ENCODE measurements at regions not wholly inside any gene's neighbourhood (a gene's known extent, or its start where the extent isn't known, plus 50 kb on each side); places are given as distances from the start of the nearest gene placed in this dataset.

DNA sequence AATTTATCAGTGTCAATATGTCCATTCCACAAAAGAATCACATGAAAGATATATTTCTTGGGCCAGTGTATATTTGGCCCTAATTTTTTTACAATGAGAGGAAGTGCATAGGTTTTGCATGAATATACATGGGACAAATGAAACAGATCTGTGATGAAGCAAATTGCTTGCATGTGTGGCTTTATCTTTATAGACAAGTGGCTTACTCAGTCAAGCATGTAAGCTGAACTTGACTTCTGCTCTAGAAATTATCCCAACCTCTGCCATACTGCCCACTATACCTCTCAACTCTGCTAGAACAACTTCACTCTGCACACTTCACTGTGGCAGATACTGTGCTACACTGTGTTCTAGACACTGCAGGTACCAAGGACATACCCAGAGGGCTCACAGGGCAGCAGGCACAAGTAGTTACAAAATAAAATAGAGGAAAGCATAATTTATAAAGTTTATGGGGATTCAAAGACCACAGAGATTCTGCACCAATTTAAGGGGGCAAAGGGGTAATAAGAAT, 349.2 kb upstream of the HSF2 start:
- no peak for DNase-seq (ENCODE audit: low read depth)
- Histone ChIP-seq H3K36me3 (ENCODE audit: control insufficient read depth, insufficient read depth, low read length) (no peaks in the 10 kb centered on the region), H3K4me3 (ENCODE audit: low read depth, low read length) (no peak overlapping the region), H3K27me3 (ENCODE audit: control insufficient read depth, insufficient read depth, low read length) (no peaks in the 10 kb centered on the region)
- TF ChIP-seq, protein P1, sequence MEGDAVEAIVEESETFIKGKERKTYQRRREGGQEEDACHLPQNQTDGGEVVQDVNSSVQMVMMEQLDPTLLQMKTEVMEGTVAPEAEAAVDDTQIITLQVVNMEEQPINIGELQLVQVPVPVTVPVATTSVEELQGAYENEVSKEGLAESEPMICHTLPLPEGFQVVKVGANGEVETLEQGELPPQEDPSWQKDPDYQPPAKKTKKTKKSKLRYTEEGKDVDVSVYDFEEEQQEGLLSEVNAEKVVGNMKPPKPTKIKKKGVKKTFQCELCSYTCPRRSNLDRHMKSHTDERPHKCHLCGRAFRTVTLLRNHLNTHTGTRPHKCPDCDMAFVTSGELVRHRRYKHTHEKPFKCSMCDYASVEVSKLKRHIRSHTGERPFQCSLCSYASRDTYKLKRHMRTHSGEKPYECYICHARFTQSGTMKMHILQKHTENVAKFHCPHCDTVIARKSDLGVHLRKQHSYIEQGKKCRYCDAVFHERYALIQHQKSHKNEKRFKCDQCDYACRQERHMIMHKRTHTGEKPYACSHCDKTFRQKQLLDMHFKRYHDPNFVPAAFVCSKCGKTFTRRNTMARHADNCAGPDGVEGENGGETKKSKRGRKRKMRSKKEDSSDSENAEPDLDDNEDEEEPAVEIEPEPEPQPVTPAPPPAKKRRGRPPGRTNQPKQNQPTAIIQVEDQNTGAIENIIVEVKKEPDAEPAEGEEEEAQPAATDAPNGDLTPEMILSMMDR (IDR thresholded peaks at IDR 0.05; ENCODE audit: insufficient read depth, low read length, poor library complexity, severe bottlenecking): no peak

GRCh38 chr6:122052346-122052900, 347.0 kb upstream of the HSF2 start:
- Histone ChIP-seq H3K27me3 (ENCODE audit: control insufficient read depth, insufficient read depth, low read length) (no peaks in the 10 kb centered on the region), H3K36me3 (ENCODE audit: control insufficient read depth, insufficient read depth, low read length) (no peaks in the 10 kb centered on the region), H3K4me3 (ENCODE audit: low read depth, low read length) (no peak overlapping the region)
- TF ChIP-seq, protein P1 (IDR thresholded peaks at IDR 0.05; ENCODE audit: insufficient read depth, low read length, poor library complexity, severe bottlenecking): no peak
- DNase-seq (ENCODE audit: low read depth): no peak

- TF ChIP-seq, protein P1 (IDR thresholded peaks at IDR 0.05; ENCODE audit: insufficient read depth, low read length, poor library complexity, severe bottlenecking): no peak
- Histone ChIP-seq H3K27me3 (ENCODE audit: control insufficient read depth, insufficient read depth, low read length) (no peaks in the 10 kb centered on the region), H3K4me3 (ENCODE audit: low read depth, low read length) (no peak overlapping the region), H3K36me3 (ENCODE audit: control insufficient read depth, insufficient read depth, low read length) (no peaks in the 10 kb centered on the region)
- DNase-seq (ENCODE audit: low read depth): no peak
These were observed 339.5 kb upstream of the HSF2 start for GRCh38 chr6:122059918-122060317.

GRCh38 chr6:122061855-122062254, 337.6 kb upstream of the HSF2 start:
- DNase-seq (ENCODE audit: low read depth): no peak
- TF ChIP-seq, protein P1 (IDR thresholded peaks at IDR 0.05; ENCODE audit: insufficient read depth, low read length, poor library complexity, severe bottlenecking): no peak
- H3K27me3 ChIP-seq (ENCODE audit: control insufficient read depth, insufficient read depth, low read length): no peaks in the 10 kb centered on the region
- no peaks in the 10 kb centered on the region for H3K36me3 ChIP-seq (ENCODE audit: control insufficient read depth, insufficient read depth, low read length)
- no peak overlapping the region for H3K4me3 ChIP-seq (ENCODE audit: low read depth, low read length)

GRCh38 chr6:122063076-122063475, 336.4 kb upstream of the HSF2 start:
- DNase-seq (ENCODE audit: low read depth): no peak
- Histone ChIP-seq H3K4me3 (ENCODE audit: low read depth, low read length) (no peak overlapping the region), H3K27me3 (ENCODE audit: control insufficient read depth, insufficient read depth, low read length) (no peaks in the 10 kb centered on the region), H3K36me3 (ENCODE audit: control insufficient read depth, insufficient read depth, low read length) (no peaks in the 10 kb centered on the region)
- TF ChIP-seq, protein P1 (IDR thresholded peaks at IDR 0.05; ENCODE audit: insufficient read depth, low read length, poor library complexity, severe bottlenecking): no peak

DNA sequence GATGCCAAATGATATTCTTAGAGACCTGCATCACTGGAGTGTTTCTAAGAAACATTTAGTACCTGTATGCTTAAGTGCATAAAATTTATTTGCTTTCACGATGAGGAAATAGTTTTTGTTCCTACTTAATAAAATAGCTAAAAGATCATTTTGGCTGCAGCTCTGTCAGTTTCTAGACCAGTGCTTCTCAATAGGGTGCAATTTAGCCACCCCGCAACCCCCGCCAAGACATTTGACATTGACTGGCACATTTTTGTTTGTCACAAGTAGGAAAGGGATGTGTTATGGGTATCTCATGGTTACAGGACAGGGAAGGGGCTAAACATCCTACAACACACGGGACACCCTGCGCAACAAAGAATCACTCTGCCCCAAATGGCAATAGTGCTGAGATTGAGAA, 335.7 kb upstream of the HSF2 start:
- TF ChIP-seq, protein P1 (IDR thresholded peaks at IDR 0.05; ENCODE audit: insufficient read depth, low read length, poor library complexity, severe bottlenecking): no peak
- DNase-seq (ENCODE audit: low read depth): no peak
- no peak overlapping the region for H3K4me3 ChIP-seq (ENCODE audit: low read depth, low read length)
- H3K27me3 ChIP-seq (ENCODE audit: control insufficient read depth, insufficient read depth, low read length): no peaks in the 10 kb centered on the region
- H3K36me3 ChIP-seq (ENCODE audit: control insufficient read depth, insufficient read depth, low read length): no peaks in the 10 kb centered on the region

Data from kidney epithelial cell (primary cell).